Stimulated activated CD4-positive, alpha-beta T cell treated with anti-CD3 and anti-CD28 coated beads, Interleukin-2, amount 100 ng/mL, for 24 hours (primary cell): ENCODE measurements at regions not wholly inside any gene's neighbourhood (a gene's known extent, or its start where the extent isn't known, plus 50 kb on each side); places are given as distances from the start of the nearest gene placed in this dataset.
"Not testable (repeated sequence)": the region's sequence is repeated elsewhere in the genome, so short reads cannot be mapped to it uniquely, and the experiment has no call there.

Source experiments
- DNase-seq, 2 donors: peaks; one replicate each; pipeline ENCODE4 v3.0.0-alpha.2; 2020

DNA sequence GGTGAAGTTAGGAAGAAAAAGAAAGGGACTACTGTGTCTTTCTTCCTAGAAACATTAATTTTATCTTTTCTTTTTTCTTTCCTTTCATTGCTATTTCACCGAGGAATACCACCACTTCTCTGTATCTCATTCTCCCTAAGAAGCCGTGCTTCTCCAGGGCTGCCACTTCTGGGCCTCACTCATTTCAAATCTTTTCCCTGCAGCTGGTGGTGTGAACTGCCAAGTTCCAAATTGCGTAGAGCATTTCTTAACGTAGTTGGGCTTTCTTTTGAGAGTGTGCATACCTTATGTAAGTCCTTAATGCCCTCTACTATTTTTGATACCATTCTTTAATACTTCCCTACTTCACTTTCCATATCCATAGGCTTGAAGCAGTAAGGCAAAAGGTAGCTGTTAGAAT, 66.7 kb upstream of the CYP1B1 start:
- DNase-seq, result no peak

DNA sequence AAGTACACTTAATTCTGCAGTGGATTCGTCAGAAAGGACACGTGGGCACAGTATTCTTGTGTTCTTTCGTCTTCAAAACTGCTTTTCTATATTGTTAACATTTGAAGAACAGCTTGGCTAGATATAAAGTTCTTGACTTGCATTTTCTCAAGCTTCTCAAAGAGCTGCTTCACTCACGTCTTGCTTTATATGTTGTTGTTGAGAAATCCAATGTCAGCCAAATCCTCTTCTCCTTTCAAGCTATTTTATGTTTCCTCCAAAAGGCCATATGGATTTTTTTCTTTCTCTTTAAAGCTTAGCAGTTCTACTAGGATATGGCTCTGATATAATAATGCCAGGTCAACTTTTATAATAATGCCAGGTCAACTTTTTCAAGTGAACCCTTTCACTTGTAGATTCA, 65.5 kb upstream of the CYP1B1 start:
- DNase-seq, result no peak

DNA sequence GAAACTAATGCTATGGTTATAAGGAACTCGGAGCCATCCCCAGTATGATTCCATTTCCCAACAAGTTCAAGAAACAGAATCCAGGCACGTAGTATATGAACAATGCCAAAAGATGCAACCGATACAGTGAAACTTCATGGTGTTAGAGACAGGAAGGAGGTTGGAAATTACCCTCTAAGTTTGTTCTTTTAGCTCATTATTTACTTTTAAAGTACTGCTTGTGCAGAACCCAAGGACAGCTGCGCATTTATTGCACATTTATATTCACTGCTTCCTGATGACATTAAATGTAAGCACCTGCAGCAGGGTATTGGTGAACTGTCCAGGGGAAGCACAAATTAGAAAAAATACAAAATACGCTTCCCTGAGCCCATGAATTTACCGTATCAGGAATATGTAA, 63.0 kb upstream of the CYP1B1 start:
- no peak for DNase-seq

DNA sequence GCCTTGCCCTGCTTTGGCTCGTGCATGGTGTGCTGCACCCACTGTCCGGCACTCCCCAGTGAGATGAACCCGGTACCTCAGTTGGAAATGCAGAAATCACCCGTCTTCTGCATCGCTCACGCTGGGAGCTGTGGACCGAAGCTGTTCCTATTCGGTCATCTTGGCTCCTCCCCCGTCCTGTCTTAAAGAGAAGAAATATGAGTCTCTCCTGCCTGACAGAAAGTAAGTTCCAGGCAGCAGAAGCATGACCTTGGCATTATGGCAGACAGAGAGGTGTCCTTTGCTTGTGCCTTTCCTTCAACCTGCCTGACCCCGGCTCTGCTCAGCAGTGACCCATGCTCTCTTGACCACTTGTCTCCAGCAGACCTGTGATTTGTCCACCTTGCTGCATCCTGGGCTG, 62.5 kb upstream of the CYP1B1 start:
- no peak for DNase-seq

DNA sequence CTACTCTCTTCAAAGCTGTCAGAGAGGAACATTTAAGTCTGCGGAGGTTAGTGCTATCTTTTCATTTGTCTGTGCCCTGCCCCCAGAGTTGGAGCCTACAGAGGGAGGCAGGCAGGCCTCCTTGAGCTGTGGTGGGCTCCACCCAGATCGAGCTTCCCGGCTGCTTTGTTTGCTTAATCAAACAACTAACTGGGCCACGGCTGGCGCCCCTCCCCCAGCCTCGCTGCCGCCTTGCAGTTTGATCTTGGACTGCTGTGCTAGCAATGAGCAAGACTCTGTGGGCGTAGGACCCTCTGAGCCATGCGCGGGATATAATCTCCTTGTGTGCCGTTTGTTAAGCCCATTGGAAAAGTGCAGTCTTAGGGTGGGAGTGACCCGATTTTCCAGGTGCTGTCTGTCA, 62.0 kb upstream of the CYP1B1 start:
- DNase-seq, result not testable (repeated sequence)

DNA sequence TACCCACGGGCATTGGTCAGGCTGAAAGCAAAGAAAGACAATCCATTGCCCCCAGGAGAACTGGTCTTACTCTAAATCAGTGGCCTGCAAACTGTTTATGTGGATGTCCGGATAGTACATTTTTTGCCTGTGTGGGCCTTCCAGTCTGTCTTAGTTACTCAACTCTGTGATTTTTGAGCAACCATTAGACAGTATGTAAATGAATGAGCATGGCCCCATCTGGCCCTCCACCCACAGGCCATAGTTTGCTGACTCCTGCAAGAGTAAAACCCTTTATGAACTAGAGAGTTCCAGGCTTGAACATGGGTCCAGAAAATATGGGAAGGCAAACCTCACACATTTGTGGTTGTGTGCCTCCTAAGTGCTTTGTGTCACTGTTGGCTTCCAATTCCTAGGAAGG, 55.7 kb upstream of the CYP1B1 start:
- DNase-seq, result no peak

DNA sequence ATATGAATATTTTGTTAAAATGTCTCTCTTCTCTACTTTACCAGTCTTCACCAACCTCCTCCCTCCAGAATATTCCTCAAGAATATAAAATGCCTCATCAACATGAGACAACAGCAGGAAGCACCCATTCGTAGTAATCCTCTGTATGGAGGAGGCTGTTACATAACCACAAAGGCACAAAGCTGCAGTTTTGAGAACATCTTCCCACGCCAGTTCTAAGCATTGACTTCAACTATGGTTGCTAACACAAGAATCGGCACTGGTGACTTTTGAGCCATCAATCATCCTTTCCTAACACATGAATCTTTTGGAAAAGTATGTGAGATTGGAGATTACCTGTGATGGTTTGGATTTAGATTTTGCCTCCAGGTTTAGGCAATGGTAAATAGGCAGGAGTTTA, 54.9 kb upstream of the CYP1B1 start:
- no peak for DNase-seq

DNA sequence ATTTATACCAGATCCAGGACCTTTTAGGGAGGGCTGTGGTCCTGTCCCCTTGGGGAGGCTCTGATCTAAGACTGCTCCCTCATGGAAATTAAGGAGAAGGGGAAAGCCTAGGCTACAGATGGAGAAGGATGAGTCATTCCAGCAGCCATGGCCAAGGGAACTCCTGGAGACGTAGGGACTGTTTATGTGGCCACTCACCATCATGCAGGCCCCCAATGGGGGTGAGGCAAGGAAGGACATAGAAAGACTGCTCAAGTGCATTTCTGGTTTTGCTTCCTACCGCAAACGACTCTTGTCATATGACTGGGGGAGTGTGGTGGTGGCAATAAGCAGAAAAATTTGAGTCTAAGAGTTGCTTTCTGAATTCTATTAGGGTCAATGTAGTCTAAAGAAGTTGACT, 54.0 kb upstream of the CYP1B1 start:
- DNase-seq, result no peak

DNA sequence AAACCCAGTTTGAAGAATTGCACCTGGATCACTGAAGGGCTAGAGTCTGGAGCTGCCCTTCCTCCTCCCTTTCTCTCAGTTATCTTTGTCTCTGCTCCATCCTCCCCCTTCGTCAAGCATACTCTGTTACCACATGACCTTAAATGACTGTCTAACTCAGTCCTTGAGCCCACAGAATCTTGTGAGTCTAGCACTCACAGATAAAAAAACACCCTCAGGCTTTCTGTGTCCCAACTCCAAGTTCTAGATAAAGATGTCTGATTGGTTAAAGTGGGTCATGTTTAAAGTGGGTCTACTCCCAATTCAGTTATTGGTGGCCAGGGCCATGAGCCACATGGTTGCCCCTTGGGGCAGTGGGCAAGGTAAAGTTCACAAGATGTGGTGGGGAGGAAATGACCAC, 53.5 kb upstream of the CYP1B1 start:
- no peak for DNase-seq

DNA sequence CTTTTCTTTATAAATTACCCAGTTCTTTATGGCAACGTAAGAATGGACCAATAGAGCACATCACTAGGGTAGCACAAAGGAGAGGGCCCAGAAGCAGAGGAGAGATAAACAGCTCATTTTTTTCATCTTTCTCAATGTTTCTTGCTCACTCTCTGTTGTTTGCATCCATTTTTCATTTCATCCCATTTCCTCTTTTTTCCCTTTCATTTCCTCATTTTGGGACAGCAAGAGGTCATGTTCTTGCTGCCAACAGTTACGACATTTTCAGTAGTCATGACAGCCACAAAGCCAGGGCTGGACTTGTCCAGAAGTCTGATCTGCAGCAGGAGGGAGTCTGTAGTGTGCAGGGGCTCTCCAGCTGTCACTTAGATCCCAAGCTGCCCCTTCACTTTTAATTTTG, 52.7 kb upstream of the CYP1B1 start:
- no peak for DNase-seq

DNA sequence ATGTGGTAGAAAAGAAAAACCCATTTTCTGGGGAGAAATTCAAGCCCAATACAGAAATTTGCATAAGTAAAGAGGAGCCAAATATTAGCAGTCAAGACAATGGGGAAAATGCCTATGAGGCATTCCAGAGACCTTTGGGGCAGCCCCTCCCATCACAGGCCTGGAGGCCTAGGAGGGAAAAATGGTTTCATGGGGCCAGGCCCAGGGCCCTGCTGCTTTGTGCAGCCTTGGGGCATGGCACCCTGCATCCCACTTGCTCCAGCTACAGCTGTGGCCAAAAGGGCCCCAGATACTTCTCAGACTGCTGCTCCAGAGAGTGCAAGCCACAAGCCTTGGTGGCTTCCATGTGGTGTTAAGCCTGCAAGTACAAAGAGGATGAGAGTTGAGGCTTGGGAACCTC, 51.3 kb upstream of the CYP1B1 start:
- no peak for DNase-seq

DNA sequence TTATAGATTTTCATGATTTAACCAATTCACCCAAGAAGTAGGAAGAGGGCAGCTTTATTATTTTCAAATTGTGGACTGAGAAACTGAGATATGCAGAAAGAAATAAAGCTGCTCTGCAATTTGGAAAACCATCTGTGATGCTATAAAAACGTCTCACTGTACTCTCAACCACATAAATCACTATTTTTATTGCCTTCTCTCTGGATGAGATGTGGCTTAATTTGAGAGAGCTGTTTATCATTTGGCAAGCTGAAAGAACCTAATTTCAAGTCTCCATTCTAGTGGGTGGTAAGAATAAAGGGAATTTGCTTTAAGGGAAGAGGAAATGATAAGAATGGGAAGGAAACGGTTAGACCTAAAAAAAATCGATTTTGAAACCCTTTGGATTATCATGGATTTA, 49.9 kb upstream of the CYP1B1 start:
- DNase-seq, result no peak
